Mesothelial cell of epicardium (in vitro differentiated cells): ENCODE measurements at regions not wholly inside any gene's neighbourhood (a gene's known extent, or its start where the extent isn't known, plus 50 kb on each side); places are given as distances from the start of the nearest gene placed in this dataset.

Source experiments
- DNase-seq, 2 experiments: peaks; one replicate each; pipeline ENCODE4 v3.0.0; 2021; ENCODE audit warnings: low spot score in 2 of 2; ENCODE audit not compliant: unreplicated experiment in 2 of 2
- H3K27ac Mint-ChIP-seq: 2 replicates; pipeline ENCODE4 v1.8.0; 2021; ENCODE audit warnings: mixed read lengths
- H3K27me3 Mint-ChIP-seq: 2 replicates; pipeline ENCODE4 v1.8.0; 2021; ENCODE audit warnings: low read depth, mixed read lengths
- H3K36me3 Mint-ChIP-seq: 2 replicates; pipeline ENCODE4 v1.8.0; 2021; ENCODE audit warnings: mixed read lengths
- H3K4me1 Mint-ChIP-seq: 2 replicates; pipeline ENCODE4 v1.8.0; 2021; ENCODE audit warnings: mixed read lengths
- H3K4me3 Mint-ChIP-seq: 2 replicates; pipeline ENCODE4 v1.8.0; 2021; ENCODE audit warnings: mild to moderate bottlenecking, moderate library complexity, mixed read lengths
- H3K9me3 Mint-ChIP-seq: 2 replicates; pipeline ENCODE4 v1.8.0; 2021; ENCODE audit warnings: mixed read lengths
- TF ChIP-seq, protein P1 (sequence below): fragments of 200-600 bp; sonication (generic); IDR thresholded peaks from one replicate; pipeline ENCODE4 v1.5.0; 2021; ENCODE audit warnings: antibody characterized with exemption; ENCODE audit not compliant: unreplicated experiment

DNA sequence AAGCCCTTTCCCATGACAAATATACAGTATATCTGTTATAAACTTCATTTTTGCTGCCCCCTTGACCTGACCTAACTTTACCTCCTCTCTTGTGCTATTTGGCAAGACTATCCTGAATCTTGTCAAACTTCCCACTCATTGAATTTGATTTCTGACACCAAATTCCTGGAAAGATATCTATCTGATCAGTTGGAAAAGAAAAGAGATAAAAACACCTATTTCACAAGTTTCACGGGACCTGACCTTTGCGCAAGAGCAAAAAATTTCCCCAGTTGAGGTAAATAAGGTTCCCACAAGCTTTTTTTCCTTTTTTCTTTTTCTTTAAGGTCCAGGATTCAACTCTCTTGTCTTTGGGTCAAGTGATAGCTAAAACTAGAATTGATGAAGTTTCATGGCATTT lies 189.2 kb upstream of the LPP start:
- no peak overlapping the region for H3K27ac Mint-ChIP-seq

DNA sequence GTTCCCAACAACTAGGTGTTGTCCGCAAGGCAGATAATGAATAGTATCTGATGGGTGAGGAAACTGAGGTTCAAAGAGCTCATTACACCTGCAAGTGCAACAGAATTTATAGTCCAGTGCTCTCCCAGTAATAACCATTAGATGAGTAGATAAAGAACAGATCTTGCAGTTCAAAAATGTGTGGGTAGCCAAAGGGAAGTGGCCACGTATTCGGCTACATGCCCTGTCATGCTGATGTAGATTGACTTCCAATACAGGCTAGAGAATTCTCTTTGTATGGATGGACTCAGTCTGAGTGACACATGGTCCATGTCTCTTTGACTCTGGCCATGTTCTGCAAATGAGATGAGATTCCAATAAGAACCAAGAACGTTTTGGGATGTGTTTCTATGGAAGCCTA lies 187.9 kb upstream of the LPP start:
- DNase-seq = no peak
- TF ChIP-seq, protein P1, sequence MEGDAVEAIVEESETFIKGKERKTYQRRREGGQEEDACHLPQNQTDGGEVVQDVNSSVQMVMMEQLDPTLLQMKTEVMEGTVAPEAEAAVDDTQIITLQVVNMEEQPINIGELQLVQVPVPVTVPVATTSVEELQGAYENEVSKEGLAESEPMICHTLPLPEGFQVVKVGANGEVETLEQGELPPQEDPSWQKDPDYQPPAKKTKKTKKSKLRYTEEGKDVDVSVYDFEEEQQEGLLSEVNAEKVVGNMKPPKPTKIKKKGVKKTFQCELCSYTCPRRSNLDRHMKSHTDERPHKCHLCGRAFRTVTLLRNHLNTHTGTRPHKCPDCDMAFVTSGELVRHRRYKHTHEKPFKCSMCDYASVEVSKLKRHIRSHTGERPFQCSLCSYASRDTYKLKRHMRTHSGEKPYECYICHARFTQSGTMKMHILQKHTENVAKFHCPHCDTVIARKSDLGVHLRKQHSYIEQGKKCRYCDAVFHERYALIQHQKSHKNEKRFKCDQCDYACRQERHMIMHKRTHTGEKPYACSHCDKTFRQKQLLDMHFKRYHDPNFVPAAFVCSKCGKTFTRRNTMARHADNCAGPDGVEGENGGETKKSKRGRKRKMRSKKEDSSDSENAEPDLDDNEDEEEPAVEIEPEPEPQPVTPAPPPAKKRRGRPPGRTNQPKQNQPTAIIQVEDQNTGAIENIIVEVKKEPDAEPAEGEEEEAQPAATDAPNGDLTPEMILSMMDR = no peak
- Mint-ChIP-seq H3K27me3 (peaks cover 17% of the 10 kb centered on the region), H3K9me3 (no peaks in the 10 kb centered on the region), H3K4me3 (no peak overlapping the region), H3K27ac (no peak overlapping the region), H3K36me3 (no peaks in the 10 kb centered on the region), H3K4me1 (no peaks in the 10 kb centered on the region)

More for the DNA sequence above, 189.2 kb upstream of the LPP start:
- Mint-ChIP-seq H3K9me3 (no peaks in the 10 kb centered on the region), H3K27me3 (peaks cover 17% of the 10 kb centered on the region), H3K4me3 (no peak overlapping the region), H3K36me3 (no peaks in the 10 kb centered on the region), H3K4me1 (no peaks in the 10 kb centered on the region)
- TF ChIP-seq, protein P1 = no peak
- DNase-seq = no peak

DNA sequence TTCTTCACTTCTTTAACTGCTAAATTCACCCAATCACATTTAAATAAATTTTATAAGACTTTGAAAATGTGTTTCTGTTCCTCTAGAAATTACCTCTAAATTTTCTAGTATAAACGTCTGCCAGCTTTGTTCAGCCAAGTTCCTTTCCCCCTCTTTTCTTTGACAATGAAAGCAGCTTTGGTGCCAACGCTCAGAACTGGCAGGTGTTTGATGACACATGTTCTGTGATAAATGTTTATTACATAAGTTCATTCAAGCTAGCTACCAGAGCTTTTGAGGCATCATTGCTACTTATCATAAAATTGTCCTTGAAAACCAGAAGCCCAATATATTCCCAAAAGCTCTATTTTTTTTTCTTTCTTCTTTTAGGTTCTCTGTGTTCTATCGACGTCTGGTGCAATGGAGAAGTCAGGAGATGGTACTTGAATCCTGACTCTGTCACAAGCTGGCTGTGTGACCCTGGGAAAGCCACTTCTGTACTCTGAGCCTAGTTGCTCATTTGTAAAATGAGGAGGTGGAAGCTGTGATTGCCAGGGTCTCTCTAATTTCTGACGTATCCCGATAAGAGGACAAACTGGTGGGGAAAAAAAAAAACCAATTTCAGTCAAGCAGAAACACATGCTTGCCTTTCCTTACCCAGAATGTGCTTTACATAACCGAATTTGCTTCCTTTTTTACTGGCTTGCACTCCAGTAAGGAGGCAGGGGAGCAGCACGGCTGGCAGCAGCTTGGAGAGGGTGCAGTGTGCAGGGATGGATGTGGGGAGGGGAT lies 187.1 kb upstream of the LPP start:
- DNase-seq = no peak

DNA sequence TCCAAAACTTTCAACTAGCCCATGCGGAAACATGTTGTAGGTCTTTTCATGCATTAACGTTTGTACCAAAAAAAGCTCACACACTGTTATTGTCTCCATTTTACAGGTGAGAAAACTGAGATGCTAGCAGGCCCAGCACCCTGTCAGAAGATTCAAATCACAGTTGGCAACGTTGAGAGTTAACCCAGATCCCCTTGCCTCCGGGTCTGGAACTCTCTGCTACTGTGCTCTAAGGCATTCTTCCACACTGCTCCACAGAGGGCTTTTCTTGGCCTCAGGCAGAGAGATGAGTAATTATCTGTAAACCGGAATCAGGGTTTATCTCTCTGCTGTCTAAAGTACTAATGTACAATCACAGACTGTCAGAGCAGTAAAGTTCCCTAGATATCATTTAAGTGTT lies 186.0 kb upstream of the LPP start:
- no peak overlapping the region for H3K4me3 Mint-ChIP-seq
- H3K27me3 Mint-ChIP-seq = peaks cover 25% of the 10 kb centered on the region

More for the DNA sequence above, 187.1 kb upstream of the LPP start:
- Mint-ChIP-seq H3K4me3 (no peak overlapping the region), H3K27me3 (peaks cover 21% of the 10 kb centered on the region), H3K27ac (no peak overlapping the region), H3K4me1 (no peaks in the 10 kb centered on the region), H3K36me3 (no peaks in the 10 kb centered on the region), H3K9me3 (no peaks in the 10 kb centered on the region)
- TF ChIP-seq, protein P1 = no peak

DNA sequence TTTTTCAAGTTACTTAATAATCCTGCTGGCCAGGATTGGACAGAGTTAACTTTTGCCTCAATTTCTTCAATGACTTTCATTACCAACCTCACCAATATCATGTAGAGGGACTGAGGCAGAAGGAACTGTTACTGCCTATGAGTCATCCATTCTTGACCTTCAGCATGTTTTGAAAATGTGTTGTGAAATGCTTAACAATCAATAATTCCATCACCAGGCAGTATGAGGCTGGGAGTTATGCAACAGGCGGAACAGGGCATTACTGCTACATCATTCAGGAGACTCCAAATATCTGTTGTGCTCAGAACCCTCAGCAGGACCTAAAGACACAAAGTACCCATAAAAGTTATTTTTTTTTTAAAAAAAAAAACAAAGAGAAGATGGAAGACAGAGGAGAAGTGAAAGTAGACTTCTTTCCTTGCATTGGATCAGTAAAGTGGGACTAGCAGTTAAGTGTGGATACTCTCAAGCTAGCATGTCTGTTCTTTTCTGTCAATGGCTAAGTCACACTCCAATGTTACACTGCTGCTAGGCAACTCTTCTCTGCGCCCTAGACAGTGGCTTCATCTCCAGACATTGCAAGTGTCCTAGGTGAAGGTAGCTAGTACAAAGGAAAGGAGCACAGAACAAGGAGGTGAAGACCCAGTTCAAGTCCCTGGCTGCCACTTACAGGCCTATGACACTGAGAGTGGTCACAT lies 184.9 kb upstream of the LPP start:
- Mint-ChIP-seq H3K36me3 (no peaks in the 10 kb centered on the region), H3K9me3 (no peaks in the 10 kb centered on the region), H3K4me3 (no peak overlapping the region), H3K27ac (no peak overlapping the region), H3K27me3 (peaks cover 28% of the 10 kb centered on the region), H3K4me1 (no peaks in the 10 kb centered on the region)
- TF ChIP-seq, protein P1 = no peak
- DNase-seq = no peak

More for the DNA sequence above, 186.0 kb upstream of the LPP start:
- DNase-seq = no peak
- H3K4me1 Mint-ChIP-seq = no peaks in the 10 kb centered on the region
- H3K9me3 Mint-ChIP-seq = no peaks in the 10 kb centered on the region
- no peak overlapping the region for H3K27ac Mint-ChIP-seq
- H3K36me3 Mint-ChIP-seq = no peaks in the 10 kb centered on the region
- TF ChIP-seq, protein P1 = no peak
